GM12878 (cell line): ENCODE measurements at regions not wholly inside any gene's neighbourhood (a gene's known extent, or its start where the extent isn't known, plus 50 kb on each side); places are given as distances from the start of the nearest gene placed in this dataset.

Source experiments
- ATAC-seq: fragments of 200-7000 bp; cut with Tn5 transposase; 3 replicates; pipeline ENCODE4 v1.9.1; 2020; ENCODE audit warnings: mild to moderate bottlenecking, moderate library complexity
- BruUV-seq: library from RNA; stranded (reverse); fragments of 400-500 nt; replicated peaks from 2 replicates; lab custom pipeline; 2021; lab: Mats Ljungman, UMichigan
- CTCF ChIA-PET: fragments of 300-600 bp; sonication (Branson Sonifier 250); formaldehyde crosslinking; extraction: SDS; loops from one replicate; lab custom pipeline; 2021; ENCODE audit warnings: inconsistent platforms; lab: Yijun Ruan, JAX
- POLR2A ChIA-PET: fragments of 350-600 bp; formaldehyde crosslinking; extraction: SDS; loops from one replicate; lab custom pipeline; 2021; ENCODE audit warnings: inconsistent platforms; lab: Charles Lee
- RAD21 ChIA-PET: fragments of 300-600 bp; sonication (Branson Sonifier 250); formaldehyde crosslinking; loops from one replicate; lab custom pipeline; 2023; ENCODE audit warnings: antibody characterized with exemption; ENCODE audit not compliant: unreplicated experiment; lab: Charles Lee
- SMC1A ChIA-PET: fragments of 300-600 bp; sonication (Branson Sonifier 250); formaldehyde crosslinking; loops from one replicate; lab custom pipeline; 2023; ENCODE audit not compliant: unreplicated experiment, uncharacterized antibody; lab: Charles Lee
- DNase-seq: peaks from one replicate; pipeline ENCODE4 v3.0.0-alpha.2; 2011; ENCODE audit warnings: low read depth, low spot score
- FAIRE-seq: peaks from 3 replicates; lab custom pipeline; 2011; peaks lifted over from hg19 to GRCh38; lab: Jason Lieb, UNC
- H2AFZ ChIP-seq: 2 replicates; pipeline ENCODE4 v1.6.0; 2011; ENCODE audit warnings: low read depth, low read length, control low read depth; ENCODE audit not compliant: control insufficient read depth
- H3K27ac ChIP-seq: 2 replicates; pipeline ENCODE4 v1.5.1; 2011; ENCODE audit warnings: control low read depth; ENCODE audit not compliant: control insufficient read depth, insufficient read depth
- H3K27me3 ChIP-seq, 2 experiments: replicated peaks in 1 of 2; 2 replicates each; pipeline versions ENCODE4 v1.6.0 to v1.6.1; 2011; ENCODE audit warnings: low read length in 1 of 2; ENCODE audit not compliant: control insufficient read depth in 2 of 2, insufficient read depth in 2 of 2
- H3K36me3 ChIP-seq, 2 experiments: 2 replicates each; pipeline ENCODE4 v1.5.1; 2011; ENCODE audit warnings: low read length in 1 of 2; ENCODE audit not compliant: control insufficient read depth in 2 of 2, insufficient read depth in 2 of 2
- H3K4me1 ChIP-seq: 2 replicates; pipeline ENCODE4 v1.6.1; 2011; ENCODE audit warnings: mild to moderate bottlenecking, low read length, moderate library complexity, mixed read lengths; ENCODE audit not compliant: control insufficient read depth, insufficient read depth
- H3K4me2 ChIP-seq: 2 replicates; pipeline ENCODE4 v1.6.0; 2011; ENCODE audit warnings: control low read depth; ENCODE audit not compliant: control insufficient read depth, insufficient read depth
- H3K4me3 ChIP-seq: fragments of 200-600 bp; sonication (generic); 2 replicates; pipeline ENCODE4 v1.5.1; 2016
- H3K79me2 ChIP-seq: 2 replicates; pipeline ENCODE4 v1.6.0; 2011; ENCODE audit warnings: low read length; ENCODE audit not compliant: control insufficient read depth, insufficient read depth
- H3K9ac ChIP-seq: 2 replicates; pipeline ENCODE4 v1.8.0; 2011; ENCODE audit warnings: low read length, control low read depth, mixed read lengths; ENCODE audit not compliant: control insufficient read depth, insufficient read depth
- H3K9me3 ChIP-seq: replicated peaks from 3 replicates; pipeline ENCODE4 v1.5.1; 2011; ENCODE audit warnings: mild to moderate bottlenecking, low read length; ENCODE audit not compliant: control insufficient read depth, insufficient read depth
- H4K20me1 ChIP-seq: 2 replicates; pipeline ENCODE4 v1.6.0; 2011; ENCODE audit not compliant: control insufficient read depth, insufficient read depth
- CEBPB ChIP-seq, 2 experiments: fragments of 150-350 bp in 1 of 2; IDR thresholded peaks; 2 replicates each; pipeline ENCODE4 v1.6.1; 2012 to 2014; ENCODE audit warnings: low read depth in 2 of 2, low read length in 2 of 2, borderline replicate concordance in 1 of 2, inconsistent platforms in 1 of 2
- CHD2 ChIP-seq: IDR thresholded peaks from 2 replicates; pipeline ENCODE4 v1.6.1; 2011; ENCODE audit warnings: low read depth, low read length, improper control_type of control experiment, borderline replicate concordance
- E4F1 ChIP-seq: fragments of 450-650 bp; IDR thresholded peaks from 2 replicates; pipeline ENCODE4 v1.6.1; 2018; ENCODE audit warnings: borderline replicate concordance, mild to moderate bottlenecking; ENCODE audit not compliant: partially characterized antibody
- HCFC1 ChIP-seq: fragments of 150-350 bp; IDR thresholded peaks from 2 replicates; pipeline ENCODE4 v1.6.1; 2014; ENCODE audit warnings: low read length
- IRF4 ChIP-seq: IDR thresholded peaks from 2 replicates; pipeline ENCODE4 v1.6.1; 2011; ENCODE audit warnings: low read depth, low read length
- KAT2A ChIP-seq: conservative IDR thresholded peaks from 2 replicates; pipeline ENCODE4 v1.6.1; 2011; ENCODE audit warnings: low read depth, low read length; ENCODE audit not compliant: control insufficient read depth
- KLF5 ChIP-seq: fragments of 450-650 bp; IDR thresholded peaks from 2 replicates; pipeline ENCODE4 v1.6.1; 2014; ENCODE audit warnings: mild to moderate bottlenecking; ENCODE audit not compliant: partially characterized antibody
- LARP7 ChIP-seq: fragments of 450-650 bp; IDR thresholded peaks from 2 replicates; pipeline ENCODE4 v1.6.1; 2017; ENCODE audit warnings: mild to moderate bottlenecking
- POLR2A ChIP-seq: IDR thresholded peaks from 2 replicates; pipeline ENCODE4 v1.6.1; 2011; ENCODE audit warnings: low read depth, mild to moderate bottlenecking, low read length
- RB1 ChIP-seq: fragments of 450-650 bp; formaldehyde crosslinking; IDR thresholded peaks from 2 replicates; pipeline ENCODE4 v1.6.1; 2017; ENCODE audit warnings: mild to moderate bottlenecking, borderline replicate concordance
- SP1 ChIP-seq: IDR thresholded peaks from one replicate; pipeline ENCODE4 v1.6.1; 2011; ENCODE audit warnings: low read depth, low read length
- SREBF2 ChIP-seq: IDR thresholded peaks from 2 replicates; pipeline ENCODE4 v1.6.1; 2012; ENCODE audit warnings: mild to moderate bottlenecking, low read length
- TAF1 ChIP-seq: IDR thresholded peaks from 2 replicates; pipeline ENCODE4 v1.6.1; 2011; ENCODE audit warnings: mild to moderate bottlenecking, low read depth, low read length, borderline replicate concordance
- WGBS: methylation state at CpG from one replicate; pipeline ENCODE4 v1.1.6; 2016; ENCODE audit warnings: low lambda C conversion rate; ENCODE audit not compliant: insufficient replicate concordance, insufficient coverage; ENCODE audit errors: missing lambda C conversion rate; 5-methylcytosine and 5-hydroxymethylcytosine counted together
- in situ Hi-C: fragments of 300-500 bp; cut with MboI; formaldehyde crosslinking; loops from 9 replicates; pipeline ENCODE4 v1.14.3; 2018; ENCODE audit warnings: mixed read lengths
- intact Hi-C: fragments of 100-400 bp; cut with micrococcal nuclease; formaldehyde crosslinking; loops from one replicate; pipeline ENCODE4 v1.14.2; 2022; ENCODE audit not compliant: unreplicated experiment

DNA sequence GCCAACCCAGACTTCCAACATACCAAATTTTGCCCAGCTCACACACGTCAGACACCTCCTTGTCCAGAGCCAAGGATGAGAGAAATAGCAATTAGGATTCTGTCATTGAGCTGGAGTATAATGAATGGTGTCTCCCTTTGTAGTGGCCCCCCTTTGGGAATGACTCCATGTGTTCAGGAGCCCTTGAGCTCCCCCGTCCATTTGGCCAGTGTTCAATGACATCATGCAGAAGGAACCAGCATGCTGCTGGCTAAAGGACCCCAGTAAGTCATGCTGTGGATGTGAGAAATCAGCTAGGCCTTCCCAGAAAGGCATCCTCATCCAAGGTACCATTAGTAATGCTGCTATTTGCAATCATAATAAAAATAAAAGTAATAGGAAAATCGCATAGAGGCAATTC is 158.8 kb upstream of the SRRM4 start:
- Histone ChIP-seq H4K20me1 (no peaks in the 10 kb centered on the region), H3K4me1 (no peaks in the 10 kb centered on the region), H3K79me2 (no peaks in the 10 kb centered on the region), H3K4me3 (no peak overlapping the region)
- no peak for TF ChIP-seq CHD2
- TF ChIP-seq TAF1, result no peak
- no peak for TF ChIP-seq KLF5
- TF ChIP-seq, all 136 proteins: peak for 0
- ChIA-PET CTCF (no interaction called here), POLR2A (no interaction called here), SMC1A (no interaction called here), RAD21 (no interaction called here)
- Histone ChIP-seq H3K27ac (no peak overlapping the region), H3K36me3 (no peaks in the 10 kb centered on the region), H3K27me3 (no peaks in the 10 kb centered on the region), H3K9ac (no peak overlapping the region), H3K9me3 (no peaks in the 10 kb centered on the region), H3K4me2 (no peak overlapping the region), H2AFZ (no peak overlapping the region)
- WGBS, result 18% methylated on average over 3 of the region's 3 CpGs
- DNase-seq, result no peak
- ATAC-seq, result no peak
- no peak for FAIRE-seq
- in situ Hi-C loops (no loop called here), intact Hi-C loops (no loop called here)
- BruUV-seq, result no TSS peak

DNA sequence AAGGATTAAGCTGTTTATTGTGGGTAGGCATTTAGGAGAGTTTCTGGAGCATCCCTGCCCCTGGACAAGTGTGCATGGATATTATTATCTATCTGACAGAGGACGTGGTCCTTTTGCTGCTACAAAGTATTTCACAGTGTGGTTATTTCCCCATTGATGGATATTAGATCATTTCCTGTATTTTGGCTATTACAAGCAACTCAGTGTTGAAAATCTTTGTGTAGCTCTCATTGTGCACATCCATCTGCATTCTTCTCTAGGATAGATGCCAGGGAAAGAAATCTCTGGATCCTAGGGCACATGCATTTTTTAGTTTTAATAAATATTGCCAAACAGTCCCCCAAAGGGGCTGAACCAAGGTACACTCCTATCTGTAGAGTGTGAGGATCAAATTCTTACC is 154.3 kb upstream of the SRRM4 start:
- ChIA-PET SMC1A (no interaction called here), RAD21 (no interaction called here), POLR2A (no interaction called here)
- DNase-seq, result no peak
- H4K20me1 ChIP-seq, result no peaks in the 10 kb centered on the region
- no peak overlapping the region for H3K27ac ChIP-seq
- H3K9ac ChIP-seq, result no peak overlapping the region
- no peak overlapping the region for H3K4me3 ChIP-seq
- H3K9me3 ChIP-seq, result no peaks in the 10 kb centered on the region
- intact Hi-C loops, result no loop called here
- BruUV-seq, result no TSS peak
- WGBS, result 0% methylated on average over 1 of the region's 1 CpG
- no peaks in the 10 kb centered on the region for H3K36me3 ChIP-seq
- H3K79me2 ChIP-seq, result no peaks in the 10 kb centered on the region
- H3K4me1 ChIP-seq, result no peaks in the 10 kb centered on the region
- FAIRE-seq, result peak; percentile 18
- in situ Hi-C loops, result no loop called here
- no peak overlapping the region for H3K4me2 ChIP-seq
- TF ChIP-seq SREBF2 (no peak), POLR2A (no peak), RB1 (no peak), IRF4 (no peak), CEBPB (IDR thresholded peaks at IDR 0.05; ENCODE audit: borderline replicate concordance in 1 of 2, low read depth in 2 of 2, low read length in 2 of 2) (no peak), SP1 (no peak), E4F1 (no peak), LARP7 (no peak), HCFC1 (no peak), KAT2A (no peak)
- TF ChIP-seq, all 136 proteins: peak for 0
- no peak for ATAC-seq
- no peaks in the 10 kb centered on the region for H3K27me3 ChIP-seq
- CTCF ChIA-PET, result no interaction called here
- H2AFZ ChIP-seq, result no peak overlapping the region
